Activated T-cell treated with anti-CD3 and anti-CD28 coated beads, Interleukin-2, amount 50 U/mL, for 4 hours (primary cell): ENCODE measurements at regions not wholly inside any gene's neighbourhood (a gene's known extent, or its start where the extent isn't known, plus 50 kb on each side); places are given as distances from the start of the nearest gene placed in this dataset.
"Not testable (repeated sequence)": the region's sequence is repeated elsewhere in the genome, so short reads cannot be mapped to it uniquely, and the experiment has no call there.

Experiments
- ATAC-seq, 2 donors: fragments of 200-7000 bp; cut with Tn5 transposase; one replicate each; pipeline ENCODE4 v1.10.0; 2021
- DNase-seq: peaks from one replicate; pipeline ENCODE4 v3.0.0-alpha.2; 2020
- H3K27me3 Mint-ChIP-seq: one replicate; pipeline ENCODE4 v1.8.0; 2021; ENCODE audit warnings: low read depth, mixed read lengths
- H3K36me3 Mint-ChIP-seq: one replicate; pipeline ENCODE4 v1.8.0; 2022; ENCODE audit warnings: mixed read lengths; ENCODE audit not compliant: insufficient read depth
- H3K4me1 Mint-ChIP-seq: one replicate; pipeline ENCODE4 v1.8.0; 2021; ENCODE audit warnings: low read depth, mixed read lengths
- H3K4me3 Mint-ChIP-seq: one replicate; pipeline ENCODE4 v1.8.0; 2021; ENCODE audit warnings: mild to moderate bottlenecking, moderate library complexity, mixed read lengths
- H3K9me3 Mint-ChIP-seq: one replicate; pipeline ENCODE4 v1.8.0; 2021; ENCODE audit warnings: mixed read lengths

DNA sequence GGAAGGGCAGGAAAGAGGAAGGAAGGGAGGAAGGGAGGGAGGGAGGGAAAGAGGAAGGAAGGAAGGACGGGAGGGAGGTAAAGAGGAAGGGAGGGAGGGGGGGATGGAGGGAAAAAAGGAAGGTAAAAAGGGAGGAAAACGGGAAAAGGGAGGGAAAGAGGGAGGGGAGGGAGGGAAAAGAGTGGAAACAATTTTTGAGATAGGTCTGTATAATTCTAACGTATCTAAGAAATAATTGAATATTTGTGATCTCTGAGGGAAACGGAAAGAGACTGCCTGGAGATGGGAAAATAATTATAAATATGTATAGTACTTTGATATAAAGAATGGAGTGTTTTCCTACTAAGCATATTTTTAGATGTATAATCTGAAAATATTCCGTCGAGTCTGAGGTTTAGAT lies 158.2 kb upstream of the FOXK1 start:
- Mint-ChIP-seq H3K4me3 (no peak overlapping the region), H3K4me1 (no peaks in the 10 kb centered on the region), H3K36me3 (no peaks in the 10 kb centered on the region), H3K9me3 (peaks cover 4% of the 10 kb centered on the region), H3K27me3 (peaks cover 26% of the 10 kb centered on the region)
- ATAC-seq (no peak), DNase-seq (no peak)

DNA sequence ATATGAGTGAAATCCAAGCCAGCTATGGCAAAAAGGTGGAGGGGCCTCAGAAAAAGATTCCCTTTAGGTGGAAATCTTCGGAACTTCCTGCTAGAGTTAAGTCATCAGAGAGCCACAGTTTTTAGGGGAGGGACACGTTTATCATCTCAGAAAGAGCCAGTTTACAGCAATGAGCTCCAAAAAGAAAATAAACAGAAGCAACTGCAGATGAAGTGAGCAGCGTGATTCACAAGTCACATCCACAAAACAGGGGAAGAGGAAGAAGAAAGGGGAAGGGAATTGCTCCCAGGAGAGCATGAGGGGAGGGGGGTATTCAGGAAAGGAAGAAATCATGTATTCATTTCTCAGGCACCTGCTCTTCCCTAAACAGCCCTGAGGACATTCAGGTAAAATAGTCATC lies 156.2 kb upstream of the FOXK1 start:
- Mint-ChIP-seq H3K9me3 (peaks cover 4% of the 10 kb centered on the region), H3K4me3 (no peak overlapping the region), H3K27me3 (peaks cover 22% of the 10 kb centered on the region), H3K36me3 (no peaks in the 10 kb centered on the region), H3K4me1 (no peaks in the 10 kb centered on the region)
- no peak for DNase-seq
- no peak for ATAC-seq

DNA sequence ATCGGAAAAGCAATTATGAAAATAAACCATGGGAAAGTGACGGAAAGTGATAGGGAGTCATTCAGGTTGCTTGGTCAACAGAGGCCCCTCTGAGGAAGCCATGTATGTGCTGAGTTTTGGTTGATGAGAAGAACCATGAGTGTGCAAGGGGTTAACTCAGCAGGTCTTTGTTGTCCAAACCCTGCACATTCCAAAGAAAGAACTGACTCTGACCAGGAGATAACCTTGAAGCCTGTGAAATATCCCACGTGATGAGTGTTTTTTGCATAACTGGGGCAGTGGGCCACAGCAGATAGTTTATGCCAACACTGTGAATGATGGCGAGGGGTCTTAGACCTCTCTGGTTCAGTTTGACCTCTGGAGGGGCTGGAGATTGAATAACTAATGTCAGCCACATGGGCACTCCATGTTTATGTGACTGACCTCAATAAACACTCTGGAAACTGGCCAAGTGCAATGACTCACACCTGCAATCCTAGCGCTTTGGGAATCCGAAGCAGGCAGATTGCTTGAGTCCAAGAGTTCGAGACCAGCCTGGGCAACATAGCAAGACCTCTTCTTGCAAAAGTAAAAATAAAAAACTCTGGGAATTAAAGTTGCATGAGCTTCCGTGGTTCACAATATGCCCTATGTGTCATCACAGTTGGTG lies 154.0 kb upstream of the FOXK1 start:
- no peaks in the 10 kb centered on the region for H3K4me1 Mint-ChIP-seq
- no peak overlapping the region for H3K4me3 Mint-ChIP-seq
- H3K36me3 Mint-ChIP-seq: no peaks in the 10 kb centered on the region
- no peaks in the 10 kb centered on the region for H3K9me3 Mint-ChIP-seq
- no peak for ATAC-seq
- peaks cover 11% of the 10 kb centered on the region for H3K27me3 Mint-ChIP-seq
- DNase-seq: no peak

GRCh38 chr7:4531236-4531635 lies 150.9 kb upstream of the FOXK1 start:
- Mint-ChIP-seq H3K27me3 (peaks cover 5% of the 10 kb centered on the region), H3K4me3 (no peak overlapping the region), H3K9me3 (no peaks in the 10 kb centered on the region), H3K36me3 (no peaks in the 10 kb centered on the region), H3K4me1 (no peaks in the 10 kb centered on the region)
- no peak for ATAC-seq
- DNase-seq: no peak

DNA sequence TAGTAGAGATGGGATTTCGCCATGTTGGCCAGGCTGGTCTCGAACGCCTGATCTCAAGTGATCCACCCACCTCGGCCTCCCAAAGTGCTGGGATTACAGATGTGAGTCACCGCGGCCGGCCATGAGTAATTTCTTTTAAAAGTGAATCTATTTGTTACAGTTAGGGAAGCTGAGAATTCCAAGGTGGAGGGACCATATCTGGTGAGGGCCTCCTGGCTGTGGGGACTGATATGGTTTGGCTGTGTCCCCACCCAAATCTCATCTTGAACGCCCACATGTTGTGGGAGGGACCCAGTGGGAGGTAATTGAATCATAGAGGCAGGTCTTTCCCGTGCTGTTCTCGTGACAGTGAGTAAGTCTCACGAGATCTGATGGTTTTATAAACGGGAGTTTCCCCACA lies 148.8 kb upstream of the FOXK1 start:
- not testable (repeated sequence) for H3K27me3 Mint-ChIP-seq, H3K4me1 Mint-ChIP-seq, H3K36me3 Mint-ChIP-seq, H3K4me3 Mint-ChIP-seq, ATAC-seq, H3K9me3 Mint-ChIP-seq, DNase-seq

DNA sequence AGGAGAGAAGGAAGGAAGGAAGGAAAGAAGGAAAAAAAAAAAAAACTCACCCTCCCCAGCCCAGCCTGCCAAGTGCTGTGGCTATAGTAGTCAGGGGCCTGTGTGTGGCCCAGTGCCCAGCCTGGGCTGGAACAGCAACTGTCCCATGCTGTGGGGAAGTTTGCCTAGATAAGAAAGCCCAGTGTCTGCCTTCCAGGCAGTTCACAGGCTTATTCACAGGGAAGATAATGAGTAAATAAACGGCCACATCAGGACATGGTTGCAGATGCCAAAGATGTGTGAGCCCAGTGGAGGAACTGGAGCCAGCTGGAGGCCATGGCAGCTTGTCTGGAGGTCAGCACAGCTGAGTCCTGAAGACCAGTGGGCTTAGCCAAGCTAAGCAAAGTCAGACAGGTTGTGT lies 132.4 kb upstream of the FOXK1 start:
- ATAC-seq (no peak), DNase-seq (no peak)
- Mint-ChIP-seq H3K4me1 (no peaks in the 10 kb centered on the region), H3K9me3 (peaks cover 22% of the 10 kb centered on the region), H3K4me3 (no peak overlapping the region), H3K36me3 (no peaks in the 10 kb centered on the region), H3K27me3 (peaks cover 14% of the 10 kb centered on the region)

DNA sequence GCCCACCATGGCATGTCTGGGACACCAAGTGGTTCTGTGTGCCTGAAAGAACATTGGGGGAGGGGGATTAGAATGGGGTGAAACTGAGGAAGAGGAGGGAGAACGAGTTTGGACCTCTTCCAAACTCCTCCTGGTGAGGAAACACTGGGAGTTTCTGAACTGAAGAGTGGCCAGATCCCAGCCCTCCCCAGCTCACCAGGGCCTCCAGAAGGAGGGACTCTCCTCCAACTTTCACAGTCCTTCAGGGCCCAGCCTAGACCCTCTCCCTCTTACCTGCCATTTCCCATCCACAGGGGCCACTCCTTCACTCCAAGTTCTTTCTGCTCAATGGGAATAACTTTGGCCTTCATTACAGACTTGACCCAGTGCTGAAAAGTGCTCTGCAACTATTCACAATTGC lies 132.0 kb upstream of the FOXK1 start:
- ATAC-seq (no peak), DNase-seq (no peak)
- H3K9me3 Mint-ChIP-seq: peaks cover 24% of the 10 kb centered on the region
- no peak overlapping the region for H3K4me3 Mint-ChIP-seq
- no peaks in the 10 kb centered on the region for H3K4me1 Mint-ChIP-seq
- H3K36me3 Mint-ChIP-seq: no peaks in the 10 kb centered on the region
- peaks cover 15% of the 10 kb centered on the region for H3K27me3 Mint-ChIP-seq

- Mint-ChIP-seq H3K4me3 (no peak overlapping the region), H3K27me3 (peaks cover 15% of the 10 kb centered on the region), H3K9me3 (peaks cover 24% of the 10 kb centered on the region), H3K4me1 (no peaks in the 10 kb centered on the region), H3K36me3 (no peaks in the 10 kb centered on the region)
- DNase-seq (no peak), ATAC-seq (no peak)
These were observed 129.1 kb upstream of the FOXK1 start for GRCh38 chr7:4552985-4553384.

- Mint-ChIP-seq H3K27me3 (peaks cover 26% of the 10 kb centered on the region), H3K4me3 (no peak overlapping the region), H3K36me3 (no peaks in the 10 kb centered on the region), H3K4me1 (no peaks in the 10 kb centered on the region), H3K9me3 (peaks cover 24% of the 10 kb centered on the region)
- no peak for DNase-seq
- ATAC-seq: no peak
These were observed 125.0 kb upstream of the FOXK1 start for GRCh38 chr7:4556868-4557793.

- no peaks in the 10 kb centered on the region for H3K9me3 Mint-ChIP-seq
- H3K4me1 Mint-ChIP-seq: no peaks in the 10 kb centered on the region
- no peak overlapping the region for H3K4me3 Mint-ChIP-seq
- H3K27me3 Mint-ChIP-seq: peaks cover 23% of the 10 kb centered on the region
- DNase-seq (no peak), ATAC-seq (no peak)
- H3K36me3 Mint-ChIP-seq: no peaks in the 10 kb centered on the region
These were observed 120.3 kb upstream of the FOXK1 start for GRCh38 chr7:4561795-4562194.

DNA sequence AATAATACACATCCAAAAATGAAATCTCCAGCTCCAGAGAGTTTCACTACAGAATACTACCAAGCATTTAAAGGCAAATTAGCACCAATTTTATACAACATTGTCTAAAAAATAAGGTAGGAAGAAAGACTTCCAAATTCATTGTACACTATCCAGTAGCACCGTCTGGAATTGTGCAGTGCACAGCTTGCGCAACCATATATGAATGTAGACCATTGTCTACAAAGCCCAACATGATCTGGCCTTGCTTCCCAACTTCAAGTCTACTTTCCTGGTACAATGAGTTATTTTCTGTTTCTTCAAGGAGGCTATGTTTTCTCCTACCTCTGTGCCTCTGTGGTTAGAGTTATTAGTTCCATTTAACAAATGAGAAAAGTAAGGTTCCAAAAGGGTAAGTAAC lies 115.4 kb upstream of the FOXK1 start:
- H3K4me3 Mint-ChIP-seq: no peak overlapping the region
- no peaks in the 10 kb centered on the region for H3K9me3 Mint-ChIP-seq
- no peak for DNase-seq
- H3K4me1 Mint-ChIP-seq: no peaks in the 10 kb centered on the region
- no peak for ATAC-seq
- H3K27me3 Mint-ChIP-seq: peaks cover 11% of the 10 kb centered on the region
- no peaks in the 10 kb centered on the region for H3K36me3 Mint-ChIP-seq

DNA sequence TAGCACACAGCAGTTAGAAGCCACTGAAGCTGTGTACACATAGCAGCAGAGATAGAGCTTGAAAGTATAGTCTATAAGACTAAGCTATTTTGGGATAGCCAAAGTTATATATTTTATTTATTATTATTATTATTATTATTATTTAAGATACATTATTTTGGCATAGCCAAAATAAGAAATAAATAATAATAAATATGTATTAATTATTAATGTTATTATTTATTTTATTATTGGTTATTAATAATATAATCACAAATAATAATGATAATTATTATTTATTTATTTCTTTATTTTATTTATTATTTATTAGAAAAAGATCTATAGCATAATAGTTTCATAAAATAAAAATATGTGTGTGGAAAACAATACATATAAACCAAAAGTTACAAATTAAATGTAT lies 107.2 kb upstream of the FOXK1 start:
- Mint-ChIP-seq H3K36me3 (no peaks in the 10 kb centered on the region), H3K9me3 (peaks cover 3% of the 10 kb centered on the region), H3K4me3 (no peak overlapping the region)

DNA sequence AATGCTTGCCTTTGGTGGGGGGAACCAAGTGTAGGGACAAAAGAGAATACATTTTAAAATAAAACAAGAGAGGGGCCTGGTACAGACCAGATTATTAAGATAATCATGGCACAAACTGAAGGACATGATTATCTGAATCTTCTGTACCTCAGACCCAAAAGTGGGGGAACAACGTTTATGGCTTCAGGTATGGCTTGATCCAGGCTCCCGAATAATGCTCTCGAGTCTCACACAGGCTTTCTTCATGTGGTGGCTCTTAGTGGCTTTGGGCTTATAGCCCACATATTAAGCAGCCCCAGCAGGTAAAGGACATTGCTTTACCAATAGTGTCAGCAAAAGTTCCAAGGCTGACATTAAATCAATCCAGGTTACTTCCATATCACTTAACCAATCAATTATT lies 106.8 kb upstream of the FOXK1 start:
- H3K4me3 Mint-ChIP-seq: no peak overlapping the region
- peaks cover 11% of the 10 kb centered on the region for H3K27me3 Mint-ChIP-seq
- peaks cover 3% of the 10 kb centered on the region for H3K9me3 Mint-ChIP-seq
- no peaks in the 10 kb centered on the region for H3K36me3 Mint-ChIP-seq
- ATAC-seq (no peak), DNase-seq (no peak)
- no peaks in the 10 kb centered on the region for H3K4me1 Mint-ChIP-seq

More for the DNA sequence above, 107.2 kb upstream of the FOXK1 start:
- ATAC-seq (no peak), DNase-seq (no peak)
- Mint-ChIP-seq H3K4me1 (no peaks in the 10 kb centered on the region), H3K27me3 (peaks cover 11% of the 10 kb centered on the region)

GRCh38 chr7:4602905-4603842 lies 78.9 kb upstream of the FOXK1 start:
- DNase-seq: no peak
- no peaks in the 10 kb centered on the region for H3K27me3 Mint-ChIP-seq
- no peak for ATAC-seq
- H3K4me1 Mint-ChIP-seq: no peaks in the 10 kb centered on the region
- H3K36me3 Mint-ChIP-seq: no peaks in the 10 kb centered on the region
- H3K4me3 Mint-ChIP-seq: no peak overlapping the region
- H3K9me3 Mint-ChIP-seq: no peaks in the 10 kb centered on the region
